GM20000 (cell line): ENCODE measurements at regions not wholly inside any gene's neighbourhood (a gene's known extent, or its start where the extent isn't known, plus 50 kb on each side); places are given as distances from the start of the nearest gene placed in this dataset.

Experiments
- DNase-seq: peaks from one replicate; pipeline ENCODE4 v3.0.0; 2012; ENCODE audit warnings: low spot score
- TF ChIP-seq, protein P1 (sequence below): IDR thresholded peaks from 2 replicates; pipeline ENCODE4 v1.5.1; 2012; ENCODE audit warnings: mild to moderate bottlenecking, control low read depth; ENCODE audit errors: extremely low read depth, missing control alignments

DNA sequence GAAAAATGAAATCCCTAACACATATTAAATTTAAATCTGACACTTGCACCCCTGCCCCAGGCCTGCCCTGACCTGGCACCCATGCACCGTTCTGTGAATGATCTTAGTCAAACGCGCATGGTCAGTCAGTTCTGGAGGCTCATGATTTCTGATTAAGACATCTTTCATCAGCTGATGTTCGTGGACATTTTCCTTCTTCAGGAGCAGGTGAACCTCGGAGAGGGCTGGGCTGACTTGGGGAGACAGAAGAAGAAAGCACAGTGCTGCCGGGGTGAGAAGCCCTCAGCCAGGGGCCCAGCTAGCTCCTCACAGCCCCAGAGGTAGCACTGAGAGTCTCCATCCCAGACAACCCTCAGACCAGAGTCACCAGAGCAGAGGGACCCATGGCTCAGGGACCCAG lies 134.5 kb upstream of the AJAP1 start:
- TF ChIP-seq, protein P1, sequence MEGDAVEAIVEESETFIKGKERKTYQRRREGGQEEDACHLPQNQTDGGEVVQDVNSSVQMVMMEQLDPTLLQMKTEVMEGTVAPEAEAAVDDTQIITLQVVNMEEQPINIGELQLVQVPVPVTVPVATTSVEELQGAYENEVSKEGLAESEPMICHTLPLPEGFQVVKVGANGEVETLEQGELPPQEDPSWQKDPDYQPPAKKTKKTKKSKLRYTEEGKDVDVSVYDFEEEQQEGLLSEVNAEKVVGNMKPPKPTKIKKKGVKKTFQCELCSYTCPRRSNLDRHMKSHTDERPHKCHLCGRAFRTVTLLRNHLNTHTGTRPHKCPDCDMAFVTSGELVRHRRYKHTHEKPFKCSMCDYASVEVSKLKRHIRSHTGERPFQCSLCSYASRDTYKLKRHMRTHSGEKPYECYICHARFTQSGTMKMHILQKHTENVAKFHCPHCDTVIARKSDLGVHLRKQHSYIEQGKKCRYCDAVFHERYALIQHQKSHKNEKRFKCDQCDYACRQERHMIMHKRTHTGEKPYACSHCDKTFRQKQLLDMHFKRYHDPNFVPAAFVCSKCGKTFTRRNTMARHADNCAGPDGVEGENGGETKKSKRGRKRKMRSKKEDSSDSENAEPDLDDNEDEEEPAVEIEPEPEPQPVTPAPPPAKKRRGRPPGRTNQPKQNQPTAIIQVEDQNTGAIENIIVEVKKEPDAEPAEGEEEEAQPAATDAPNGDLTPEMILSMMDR: no peak
- no peak for DNase-seq

- TF ChIP-seq, protein P1: no peak
- DNase-seq: no peak
Measured at GRCh38 chr1:4523551-4523950, 130.9 kb upstream of the AJAP1 start.

DNA sequence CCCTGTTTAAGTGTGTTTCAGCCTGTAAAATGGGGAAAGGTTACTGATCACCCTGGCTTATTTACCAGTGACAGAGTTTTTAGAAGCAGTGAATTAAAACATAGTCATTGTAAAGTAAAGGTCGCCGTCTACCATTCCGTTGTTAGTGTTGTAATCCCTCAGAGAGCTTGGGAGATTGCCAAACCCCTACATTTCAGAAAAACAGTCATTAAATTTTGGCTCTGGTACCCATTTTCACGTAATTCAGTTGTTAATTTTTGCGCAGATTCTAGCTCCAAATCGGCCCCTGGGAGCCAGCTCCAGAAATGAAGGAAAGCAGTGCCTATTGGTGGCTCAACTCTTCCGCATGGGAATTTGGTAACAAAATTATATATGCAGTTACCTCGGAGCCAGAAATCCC lies 127.7 kb upstream of the AJAP1 start:
- DNase-seq: no peak
- TF ChIP-seq, protein P1: no peak

GRCh38 chr1:4527819-4528218 lies 126.6 kb upstream of the AJAP1 start:
- TF ChIP-seq, protein P1: no peak
- DNase-seq: no peak

- TF ChIP-seq, protein P1: no peak
- DNase-seq: no peak
Measured at GRCh38 chr1:4528590-4528989, 125.8 kb upstream of the AJAP1 start.

GRCh38 chr1:4529446-4530165 lies 124.8 kb upstream of the AJAP1 start:
- TF ChIP-seq, protein P1: no peak
- no peak for DNase-seq

- TF ChIP-seq, protein P1: no peak
- DNase-seq: no peak
Measured at GRCh38 chr1:4530166-4530785, 124.1 kb upstream of the AJAP1 start.
